ENCODE measurements at regions not wholly inside any gene's neighbourhood (a gene's known extent, or its start where the extent isn't known, plus 50 kb on each side); places are given as distances from the start of the nearest gene placed in this dataset.

DNA sequence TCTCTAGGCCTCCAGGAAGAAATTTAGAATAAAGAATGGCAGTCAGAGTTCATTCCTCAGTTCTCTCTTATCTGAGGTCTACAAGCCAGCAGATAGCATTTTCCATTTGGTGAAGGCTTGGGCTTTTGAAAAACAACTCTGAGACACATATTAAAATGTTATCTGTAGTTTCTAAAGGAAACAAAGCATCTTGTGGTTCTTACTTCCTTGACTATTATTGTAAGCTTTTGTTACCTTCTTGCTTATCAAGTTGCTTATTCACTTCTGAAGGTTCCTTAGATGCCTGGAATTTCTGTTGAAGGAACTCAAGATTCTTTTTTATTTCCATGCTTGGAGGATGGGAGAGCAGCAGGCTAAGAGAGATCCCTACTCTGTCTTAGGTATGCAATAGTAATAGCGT, 79.2 kb upstream of the MRPS30 start:
- no TSS peak for BruUV-seq (replicated peaks)
- CTCF ChIA-PET: no interaction called here

DNA sequence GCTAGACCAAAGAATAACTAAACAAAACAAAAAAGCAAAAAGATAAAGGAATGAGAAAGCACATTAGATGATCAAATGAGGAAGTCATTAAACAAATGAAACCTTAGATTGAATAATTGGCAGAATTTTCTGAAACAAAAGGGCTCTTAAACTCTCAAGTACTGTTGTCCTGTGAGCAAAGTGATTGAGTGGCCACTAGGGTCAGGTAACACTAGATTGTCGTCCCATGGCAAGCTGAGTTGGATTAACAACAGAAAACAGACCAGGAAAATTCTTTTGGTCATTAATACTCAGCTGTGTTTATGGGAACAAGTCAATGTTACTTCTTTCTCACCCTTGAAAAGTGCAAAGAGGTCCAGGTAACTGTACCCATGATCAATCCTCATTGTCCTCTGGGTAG, 81.6 kb upstream of the MRPS30 start:
- ChIA-PET POLR2A (no interaction called here), CTCF (no interaction called here)
- no peak overlapping the region for H3K4me3 Mint-ChIP-seq (ENCODE audit: unreplicated experiment)
- H3K9me3 Mint-ChIP-seq (ENCODE audit: unreplicated experiment): no peaks in the 10 kb centered on the region
- TF ChIP-seq, protein P1, sequence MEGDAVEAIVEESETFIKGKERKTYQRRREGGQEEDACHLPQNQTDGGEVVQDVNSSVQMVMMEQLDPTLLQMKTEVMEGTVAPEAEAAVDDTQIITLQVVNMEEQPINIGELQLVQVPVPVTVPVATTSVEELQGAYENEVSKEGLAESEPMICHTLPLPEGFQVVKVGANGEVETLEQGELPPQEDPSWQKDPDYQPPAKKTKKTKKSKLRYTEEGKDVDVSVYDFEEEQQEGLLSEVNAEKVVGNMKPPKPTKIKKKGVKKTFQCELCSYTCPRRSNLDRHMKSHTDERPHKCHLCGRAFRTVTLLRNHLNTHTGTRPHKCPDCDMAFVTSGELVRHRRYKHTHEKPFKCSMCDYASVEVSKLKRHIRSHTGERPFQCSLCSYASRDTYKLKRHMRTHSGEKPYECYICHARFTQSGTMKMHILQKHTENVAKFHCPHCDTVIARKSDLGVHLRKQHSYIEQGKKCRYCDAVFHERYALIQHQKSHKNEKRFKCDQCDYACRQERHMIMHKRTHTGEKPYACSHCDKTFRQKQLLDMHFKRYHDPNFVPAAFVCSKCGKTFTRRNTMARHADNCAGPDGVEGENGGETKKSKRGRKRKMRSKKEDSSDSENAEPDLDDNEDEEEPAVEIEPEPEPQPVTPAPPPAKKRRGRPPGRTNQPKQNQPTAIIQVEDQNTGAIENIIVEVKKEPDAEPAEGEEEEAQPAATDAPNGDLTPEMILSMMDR (IDR thresholded peaks at IDR 0.05; ENCODE audit: insufficient read depth in 1 of 2, low read depth in 1 of 2, low read length in 1 of 2, severe bottlenecking in 1 of 2, unreplicated experiment in 1 of 2): no peak
- Histone ChIP-seq H3K9me3 (no peaks in the 10 kb centered on the region), H3K4me1 (peaks cover 11% of the 10 kb centered on the region; the same call in 1 of the 2 replicates), H3K27me3 (replicated peaks; ENCODE audit: control insufficient read depth, insufficient read depth, low read length) (no peaks in the 10 kb centered on the region), H3K4me3 (ENCODE audit: low read depth, low read length) (no peak overlapping the region), H3K36me3 (ENCODE audit: control insufficient read depth, insufficient read depth, low read length) (no peaks in the 10 kb centered on the region)
- intact Hi-C loops (cut with micrococcal nuclease; ENCODE audit: unreplicated experiment): no loop called here
- H3K4me1 Mint-ChIP-seq (ENCODE audit: low read depth, unreplicated experiment): no peaks in the 10 kb centered on the region
- H3K36me3 Mint-ChIP-seq (ENCODE audit: insufficient read depth, unreplicated experiment): no peaks in the 10 kb centered on the region
- peaks cover under 1% of the 10 kb centered on the region for H3K27me3 Mint-ChIP-seq (ENCODE audit: insufficient read depth, unreplicated experiment)
- no TSS peak for BruUV-seq (replicated peaks)
- DNase-seq: no peak
- no peak overlapping the region for H3K27ac Mint-ChIP-seq (ENCODE audit: unreplicated experiment)

More for the DNA sequence above, 79.2 kb upstream of the MRPS30 start:
- H3K36me3 ChIP-seq (ENCODE audit: control insufficient read depth, insufficient read depth, low read length): no peaks in the 10 kb centered on the region
- no peak for DNase-seq
- Mint-ChIP-seq H3K4me1 (ENCODE audit: low read depth, unreplicated experiment) (no peaks in the 10 kb centered on the region), H3K4me3 (ENCODE audit: unreplicated experiment) (no peak overlapping the region), H3K27me3 (ENCODE audit: insufficient read depth, unreplicated experiment) (no peaks in the 10 kb centered on the region), H3K9me3 (ENCODE audit: unreplicated experiment) (no peaks in the 10 kb centered on the region), H3K27ac (ENCODE audit: unreplicated experiment) (no peak overlapping the region), H3K36me3 (ENCODE audit: insufficient read depth, unreplicated experiment) (no peaks in the 10 kb centered on the region)
- TF ChIP-seq, protein P1 (IDR thresholded peaks at IDR 0.05; ENCODE audit: insufficient read depth in 1 of 2, low read depth in 1 of 2, low read length in 1 of 2, severe bottlenecking in 1 of 2, unreplicated experiment in 1 of 2): no peak
- peaks cover 11% of the 10 kb centered on the region; the same call in 1 of the 2 replicates for H3K4me1 ChIP-seq
- no peaks in the 10 kb centered on the region for H3K9me3 ChIP-seq
- H3K4me3 ChIP-seq (ENCODE audit: low read depth, low read length): no peak overlapping the region
- intact Hi-C loops (cut with micrococcal nuclease; ENCODE audit: unreplicated experiment): no loop called here
- POLR2A ChIA-PET: no interaction called here
- H3K27me3 ChIP-seq (replicated peaks; ENCODE audit: control insufficient read depth, insufficient read depth, low read length): no peaks in the 10 kb centered on the region

DNA sequence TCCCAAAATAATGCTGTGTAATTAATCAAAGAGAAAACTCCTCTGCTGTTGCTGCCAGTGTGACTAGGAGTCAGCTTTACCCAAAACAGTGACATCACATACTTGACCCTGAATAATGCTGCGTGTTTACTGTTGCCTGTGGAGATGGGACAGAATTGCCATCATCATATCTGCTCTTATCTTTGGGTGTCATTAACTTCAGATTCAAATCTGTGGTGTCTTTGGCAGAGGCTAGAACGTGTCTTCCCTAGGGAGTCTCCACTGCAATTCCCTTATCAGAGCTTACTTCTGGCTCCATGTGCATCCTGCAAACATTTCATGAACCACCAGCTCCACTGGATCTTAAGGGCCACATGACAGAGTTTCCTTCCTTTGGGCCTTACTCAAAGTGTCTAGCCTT, 88.9 kb upstream of the MRPS30 start:
- Histone ChIP-seq H3K4me1 (no peaks in the 10 kb centered on the region), H3K4me3 (ENCODE audit: low read depth, low read length) (no peak overlapping the region), H3K27me3 (replicated peaks; ENCODE audit: control insufficient read depth, insufficient read depth, low read length) (no peaks in the 10 kb centered on the region), H3K9me3 (no peaks in the 10 kb centered on the region), H3K36me3 (ENCODE audit: control insufficient read depth, insufficient read depth, low read length) (no peaks in the 10 kb centered on the region)
- POLR2A ChIA-PET: no interaction called here
- Mint-ChIP-seq H3K9me3 (ENCODE audit: unreplicated experiment) (no peaks in the 10 kb centered on the region), H3K4me3 (ENCODE audit: unreplicated experiment) (no peak overlapping the region), H3K4me1 (ENCODE audit: low read depth, unreplicated experiment) (no peaks in the 10 kb centered on the region), H3K27ac (ENCODE audit: unreplicated experiment) (no peak overlapping the region), H3K27me3 (ENCODE audit: insufficient read depth, unreplicated experiment) (peaks cover 6% of the 10 kb centered on the region), H3K36me3 (ENCODE audit: insufficient read depth, unreplicated experiment) (no peaks in the 10 kb centered on the region)
- intact Hi-C loops (cut with micrococcal nuclease; ENCODE audit: unreplicated experiment): no loop called here
- TF ChIP-seq, protein P1 (IDR thresholded peaks at IDR 0.05; ENCODE audit: insufficient read depth in 1 of 2, low read depth in 1 of 2, low read length in 1 of 2, severe bottlenecking in 1 of 2, unreplicated experiment in 1 of 2): no peak
- CTCF ChIA-PET: no interaction called here
- DNase-seq: no peak
- no TSS peak for BruUV-seq (replicated peaks)

Measured in Caco-2 (cell line).